ENCODE measurements at regions not wholly inside any gene's neighbourhood (a gene's known extent, or its start where the extent isn't known, plus 50 kb on each side); places are given as distances from the start of the nearest gene placed in this dataset.

DNA sequence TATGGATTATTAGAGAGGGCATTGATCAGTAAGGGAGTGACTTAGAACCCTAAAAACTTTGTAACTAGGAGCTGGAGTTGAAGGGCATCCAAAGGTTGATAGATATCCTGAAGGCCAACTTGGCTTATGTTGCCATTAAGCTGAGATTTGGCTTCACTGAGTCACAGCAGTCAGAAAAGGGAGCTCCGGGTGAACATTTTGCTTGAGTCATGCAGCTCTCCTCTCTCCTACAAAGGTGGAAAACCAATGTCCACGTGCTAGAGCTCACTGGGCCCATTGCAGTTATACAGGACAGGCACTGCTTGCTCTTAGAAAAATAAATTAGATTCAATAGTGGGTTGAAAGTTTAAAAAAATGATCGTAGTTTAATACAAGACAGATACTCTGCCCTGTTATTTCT lies 87.3 kb upstream of the LRIG3 start:
- intact Hi-C loops (cut with micrococcal nuclease): no loop called here
- Mint-ChIP-seq H3K4me3 (no peak overlapping the region), H3K27ac (no peak overlapping the region), H3K36me3 (ENCODE audit: low read depth) (no peaks in the 10 kb centered on the region), H3K4me1 (ENCODE audit: low read depth) (no peaks in the 10 kb centered on the region), H3K9me3 (no peaks in the 10 kb centered on the region), H3K27me3 (ENCODE audit: low read depth) (no peaks in the 10 kb centered on the region)
- no peak for DNase-seq
- CTCF ChIA-PET: no interaction called here

DNA sequence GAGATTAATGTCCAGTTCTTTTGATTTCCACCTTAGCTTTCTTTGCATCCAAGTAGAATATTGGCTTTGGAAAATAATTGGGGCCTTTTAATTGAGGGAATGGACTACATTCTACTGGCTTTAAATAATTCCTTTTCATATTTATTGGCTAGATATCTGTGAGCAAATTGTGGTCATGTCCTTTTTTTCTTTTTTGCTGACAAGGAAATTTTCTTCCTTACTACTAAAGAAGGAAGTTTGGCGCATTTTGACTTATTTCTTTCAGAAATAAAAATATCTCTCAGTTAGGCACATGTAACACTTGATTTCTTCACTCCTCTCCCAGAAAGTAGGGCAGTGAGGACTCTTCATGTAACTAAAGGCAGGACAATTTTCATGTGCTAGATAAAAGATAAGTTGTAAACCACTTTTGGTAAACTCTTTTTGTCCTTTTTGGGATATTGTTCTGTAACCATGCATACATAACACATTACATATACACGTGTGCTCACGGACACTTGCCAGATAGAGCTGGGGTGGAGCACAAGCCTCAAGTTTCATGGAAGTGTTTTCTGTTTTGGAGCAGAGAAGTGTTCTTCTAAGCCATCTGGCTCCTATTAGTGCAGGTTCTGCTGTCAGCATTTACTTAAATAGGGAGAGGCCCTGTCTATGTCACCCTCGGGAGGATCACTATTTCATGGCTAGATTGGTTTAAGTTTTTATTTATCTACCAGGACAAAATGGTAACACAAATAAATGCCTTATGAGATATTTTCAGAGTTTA lies 85.1 kb upstream of the LRIG3 start:
- intact Hi-C loops (cut with micrococcal nuclease): no loop called here
- no peak for DNase-seq
- no peak overlapping the region for H3K27ac Mint-ChIP-seq
- no peak overlapping the region for H3K4me3 Mint-ChIP-seq
- no peaks in the 10 kb centered on the region for H3K27me3 Mint-ChIP-seq (ENCODE audit: low read depth)
- H3K9me3 Mint-ChIP-seq: no peaks in the 10 kb centered on the region
- H3K4me1 Mint-ChIP-seq (ENCODE audit: low read depth): no peaks in the 10 kb centered on the region
- CTCF ChIA-PET: no interaction called here
- no peaks in the 10 kb centered on the region for H3K36me3 Mint-ChIP-seq (ENCODE audit: low read depth)

DNA sequence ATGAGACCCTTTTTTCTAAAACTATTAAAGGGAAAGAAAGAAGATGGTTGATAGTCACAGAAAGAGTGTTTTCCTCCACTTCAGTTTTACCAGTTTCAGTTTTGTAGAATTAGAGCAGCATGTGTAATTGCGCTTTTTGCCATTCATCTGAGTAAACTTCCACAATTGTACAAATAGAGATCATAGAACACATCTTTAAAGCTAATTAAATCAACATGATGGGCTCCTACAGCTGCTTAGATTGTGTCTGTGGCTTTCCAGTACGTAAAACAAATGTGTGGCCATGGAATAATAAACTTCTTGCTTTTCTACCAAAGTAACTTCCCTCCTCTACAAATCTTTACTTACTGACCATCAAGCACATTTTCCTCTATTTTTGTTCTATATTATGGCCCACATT lies 84.2 kb upstream of the LRIG3 start:
- Mint-ChIP-seq H3K27ac (no peak overlapping the region), H3K27me3 (ENCODE audit: low read depth) (no peaks in the 10 kb centered on the region), H3K36me3 (ENCODE audit: low read depth) (no peaks in the 10 kb centered on the region), H3K4me3 (no peak overlapping the region), H3K4me1 (ENCODE audit: low read depth) (no peaks in the 10 kb centered on the region), H3K9me3 (no peaks in the 10 kb centered on the region)
- intact Hi-C loops (cut with micrococcal nuclease): no loop called here
- CTCF ChIA-PET: no interaction called here
- DNase-seq: no peak

DNA sequence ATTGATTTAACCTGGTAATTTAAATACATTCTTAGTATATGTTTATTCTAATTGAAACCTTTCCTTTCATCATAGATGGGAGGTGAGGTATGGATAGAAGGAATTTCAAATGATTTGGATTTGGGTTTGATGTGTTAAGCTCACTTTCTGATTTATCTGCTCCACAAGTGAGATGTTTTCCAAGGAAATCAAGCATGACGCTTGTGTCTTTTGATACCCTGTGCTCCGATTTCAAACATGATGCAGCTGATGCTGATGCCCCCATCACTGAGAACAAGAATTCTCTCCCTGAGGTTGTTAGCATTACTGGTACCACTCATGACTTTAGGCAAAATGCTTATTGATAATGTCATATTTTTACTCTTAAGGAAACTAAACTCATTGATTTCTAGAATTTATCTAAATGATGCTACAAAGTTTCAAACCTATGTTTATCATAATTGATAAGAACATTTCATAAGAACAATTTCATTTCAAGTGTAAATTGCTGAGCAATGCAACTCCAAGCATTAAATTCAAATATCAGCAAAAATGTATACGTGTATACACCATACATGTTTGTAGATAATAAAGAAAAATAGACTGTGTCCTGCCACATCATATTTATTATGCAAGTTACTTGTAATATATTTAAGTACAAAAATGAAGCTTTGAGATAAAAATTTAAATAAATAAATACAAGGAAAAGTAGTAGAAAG lies 75.5 kb upstream of the LRIG3 start:
- intact Hi-C loops (cut with micrococcal nuclease): no loop called here
- Mint-ChIP-seq H3K4me1 (ENCODE audit: low read depth) (no peaks in the 10 kb centered on the region), H3K4me3 (no peak overlapping the region), H3K36me3 (ENCODE audit: low read depth) (no peaks in the 10 kb centered on the region), H3K27me3 (ENCODE audit: low read depth) (no peaks in the 10 kb centered on the region), H3K9me3 (no peaks in the 10 kb centered on the region), H3K27ac (no peak overlapping the region)
- CTCF ChIA-PET: interaction anchor here (0.6 to 0.7 kb wide), 2 partner anchors 27 to 638 kb away, joined by 3 read pairs; no protein-coding TSS in a partner anchor
- DNase-seq: no peak

DNA sequence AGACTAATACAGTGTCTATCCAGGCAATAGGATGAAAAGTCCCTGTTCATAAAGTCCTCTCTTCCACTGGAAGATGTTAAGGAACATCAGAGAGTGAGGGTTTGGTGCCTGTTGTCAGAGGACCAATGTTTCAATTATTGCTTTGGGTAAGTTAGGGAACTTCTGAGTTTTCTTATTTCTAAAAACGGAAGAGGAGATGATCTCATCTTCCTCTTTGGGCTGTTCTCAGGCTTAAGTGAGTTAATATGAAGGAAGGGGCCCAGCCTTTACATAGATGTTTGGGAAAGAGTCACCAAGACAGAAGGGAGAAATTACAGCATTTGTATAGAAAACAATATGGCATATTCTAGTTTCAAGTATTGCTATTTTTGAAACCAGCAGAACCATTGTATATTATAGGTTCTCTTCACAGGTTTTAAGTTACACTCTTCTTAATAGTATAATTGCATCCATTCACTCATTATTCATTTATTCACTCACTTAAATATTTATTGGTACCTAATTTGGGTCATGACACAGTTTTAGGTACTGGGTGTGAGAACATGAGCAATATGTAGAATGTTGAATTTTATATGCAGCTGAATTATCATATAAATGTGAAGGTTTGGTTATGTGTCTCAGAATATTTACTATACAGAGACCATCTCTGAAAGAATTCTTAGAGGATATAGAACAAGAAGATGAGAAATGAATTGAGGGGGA lies 68.5 kb upstream of the LRIG3 start:
- no peak overlapping the region for H3K4me3 Mint-ChIP-seq
- CTCF ChIA-PET: no interaction called here
- H3K27me3 Mint-ChIP-seq (ENCODE audit: low read depth): no peaks in the 10 kb centered on the region
- intact Hi-C loops (cut with micrococcal nuclease): no loop called here
- no peak overlapping the region for H3K27ac Mint-ChIP-seq
- H3K36me3 Mint-ChIP-seq (ENCODE audit: low read depth): no peaks in the 10 kb centered on the region
- no peaks in the 10 kb centered on the region for H3K4me1 Mint-ChIP-seq (ENCODE audit: low read depth)
- peaks cover 6% of the 10 kb centered on the region for H3K9me3 Mint-ChIP-seq
- no peak for DNase-seq

DNA sequence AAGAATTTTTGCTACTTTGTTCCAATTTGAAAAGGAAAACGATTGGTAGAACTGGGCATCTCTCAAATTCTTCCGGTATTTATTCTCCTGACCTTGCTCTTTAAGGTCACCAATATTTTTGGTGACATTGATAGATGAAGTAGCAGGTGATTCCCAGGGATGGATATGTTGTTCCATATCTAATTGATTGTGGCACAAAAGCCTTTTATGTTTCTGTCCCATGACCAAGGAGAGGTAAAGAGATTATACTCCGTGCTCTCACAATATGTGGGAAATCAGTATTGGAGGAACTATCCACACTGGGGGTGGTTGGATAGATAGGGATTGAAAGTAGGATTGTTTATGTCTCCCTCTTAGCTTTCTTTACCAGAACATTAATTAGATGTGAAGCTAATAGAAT lies 61.7 kb upstream of the LRIG3 start:
- no peaks in the 10 kb centered on the region for H3K4me1 Mint-ChIP-seq (ENCODE audit: low read depth)
- no peak for DNase-seq
- H3K9me3 Mint-ChIP-seq: peaks cover 2% of the 10 kb centered on the region
- no peak overlapping the region for H3K27ac Mint-ChIP-seq
- no peak overlapping the region for H3K4me3 Mint-ChIP-seq
- intact Hi-C loops (cut with micrococcal nuclease): no loop called here
- H3K27me3 Mint-ChIP-seq (ENCODE audit: low read depth): no peaks in the 10 kb centered on the region
- H3K36me3 Mint-ChIP-seq (ENCODE audit: low read depth): no peaks in the 10 kb centered on the region
- CTCF ChIA-PET: no interaction called here

DNA sequence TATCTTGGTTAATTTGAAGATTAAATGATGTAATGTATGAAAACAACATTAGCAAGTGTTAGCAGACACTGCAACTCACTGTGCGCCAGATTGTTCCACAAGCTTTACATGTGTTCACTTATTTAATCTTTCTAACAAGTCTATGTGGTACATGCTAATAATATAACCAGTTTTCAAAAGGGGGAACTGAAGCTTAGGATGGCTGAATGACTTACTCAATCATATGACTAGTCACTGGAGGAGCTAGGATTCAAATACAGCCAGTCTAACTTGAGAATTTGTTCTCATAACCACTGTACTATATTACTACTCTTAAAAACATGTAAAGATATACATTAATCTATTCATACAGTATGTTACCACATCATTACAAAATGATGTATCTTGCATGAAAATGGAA lies 60.5 kb upstream of the LRIG3 start:
- Mint-ChIP-seq H3K27me3 (ENCODE audit: low read depth) (no peaks in the 10 kb centered on the region), H3K9me3 (no peaks in the 10 kb centered on the region), H3K4me3 (no peak overlapping the region), H3K36me3 (ENCODE audit: low read depth) (no peaks in the 10 kb centered on the region), H3K4me1 (ENCODE audit: low read depth) (no peaks in the 10 kb centered on the region), H3K27ac (no peak overlapping the region)
- DNase-seq: no peak
- intact Hi-C loops (cut with micrococcal nuclease): no loop called here
- CTCF ChIA-PET: no interaction called here

DNA sequence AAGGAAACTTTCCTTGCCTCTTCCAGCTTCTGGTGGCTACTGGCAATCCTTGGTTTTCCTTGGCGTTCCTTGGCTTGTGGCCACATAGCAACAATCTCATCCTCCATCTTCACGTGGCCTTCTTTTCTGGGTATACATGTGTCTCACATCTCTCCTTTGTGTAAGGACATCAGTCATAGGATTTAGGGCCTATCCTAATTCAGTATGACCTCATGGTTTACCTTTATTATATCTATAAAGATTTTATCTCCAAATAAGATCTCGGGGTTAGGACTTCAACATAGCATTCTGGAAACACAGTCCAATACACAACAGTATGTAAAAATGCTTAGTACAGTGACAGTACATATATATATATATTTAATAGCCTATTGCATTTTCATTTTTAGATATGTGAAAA lies 58.4 kb upstream of the LRIG3 start:
- Mint-ChIP-seq H3K27me3 (ENCODE audit: low read depth) (no peaks in the 10 kb centered on the region), H3K4me3 (no peak overlapping the region), H3K36me3 (ENCODE audit: low read depth) (no peaks in the 10 kb centered on the region), H3K9me3 (no peaks in the 10 kb centered on the region), H3K4me1 (ENCODE audit: low read depth) (no peaks in the 10 kb centered on the region), H3K27ac (no peak overlapping the region)
- CTCF ChIA-PET: no interaction called here
- intact Hi-C loops (cut with micrococcal nuclease): no loop called here
- no peak for DNase-seq

DNA sequence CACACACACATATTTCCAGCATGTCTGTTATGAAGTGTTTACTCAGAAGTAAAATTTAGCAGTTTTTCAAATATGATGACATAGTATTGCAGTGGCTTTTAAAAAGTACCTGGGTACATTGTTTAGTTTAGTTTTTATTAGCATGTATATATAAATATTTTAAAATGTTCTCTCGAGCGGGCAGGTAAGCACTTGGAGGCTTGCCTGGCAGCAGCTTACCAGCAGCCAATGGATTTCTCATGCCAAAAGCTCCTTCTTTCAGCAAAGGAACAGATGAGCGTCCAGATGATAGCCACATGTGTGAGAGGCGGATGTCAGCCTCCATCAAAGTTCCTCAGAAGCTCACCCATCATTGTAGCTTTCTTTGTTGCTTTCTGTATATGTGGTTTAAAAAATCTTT lies 57.2 kb upstream of the LRIG3 start:
- CTCF ChIA-PET: no interaction called here
- H3K27ac Mint-ChIP-seq: no peak overlapping the region
- DNase-seq: no peak
- H3K4me1 Mint-ChIP-seq (ENCODE audit: low read depth): no peaks in the 10 kb centered on the region
- intact Hi-C loops (cut with micrococcal nuclease): no loop called here
- no peaks in the 10 kb centered on the region for H3K9me3 Mint-ChIP-seq
- H3K27me3 Mint-ChIP-seq (ENCODE audit: low read depth): no peaks in the 10 kb centered on the region
- no peaks in the 10 kb centered on the region for H3K36me3 Mint-ChIP-seq (ENCODE audit: low read depth)
- H3K4me3 Mint-ChIP-seq: no peak overlapping the region

DNA sequence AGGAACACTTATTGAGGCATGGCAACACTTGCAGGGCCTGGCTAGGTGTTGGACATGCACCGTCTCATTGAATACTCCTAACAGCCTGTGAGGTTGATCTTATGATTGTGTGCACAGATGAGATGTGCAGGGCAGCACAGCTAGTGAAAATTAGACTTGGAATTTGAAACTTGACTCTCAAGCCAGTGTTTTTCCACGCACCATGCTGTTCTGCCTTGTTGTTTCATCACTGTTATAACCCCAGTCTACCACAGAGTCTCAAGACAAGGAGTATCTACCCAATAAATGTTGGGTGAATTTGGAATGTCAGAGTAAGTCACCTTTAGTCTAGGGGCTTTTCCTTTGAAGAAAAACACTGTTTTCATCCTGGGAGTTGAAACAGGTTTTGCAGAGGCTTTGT lies 55.8 kb upstream of the LRIG3 start:
- no peaks in the 10 kb centered on the region for H3K9me3 Mint-ChIP-seq
- H3K36me3 Mint-ChIP-seq (ENCODE audit: low read depth): no peaks in the 10 kb centered on the region
- no peak for DNase-seq
- H3K4me1 Mint-ChIP-seq (ENCODE audit: low read depth): no peaks in the 10 kb centered on the region
- intact Hi-C loops (cut with micrococcal nuclease): no loop called here
- CTCF ChIA-PET: no interaction called here
- no peak overlapping the region for H3K4me3 Mint-ChIP-seq
- H3K27ac Mint-ChIP-seq: no peak overlapping the region
- H3K27me3 Mint-ChIP-seq (ENCODE audit: low read depth): no peaks in the 10 kb centered on the region

Data from activated naive CD4-positive, alpha-beta T cell treated with anti-CD3 and anti-CD28 coated beads for 36 hours (primary cell).